Ureter (tissue), 1 donor: ENCODE measurements at regions not wholly inside any gene's neighbourhood (a gene's known extent, or its start where the extent isn't known, plus 50 kb on each side); places are given as distances from the start of the nearest gene placed in this dataset.
"Not testable (repeated sequence)": the region's sequence is repeated elsewhere in the genome, so short reads cannot be mapped to it uniquely, and the experiment has no call there.

Experiments
- DNase-seq: peaks from one replicate; pipeline ENCODE4 v3.0.0-alpha.2; 2020; ENCODE audit warnings: low spot score
- donor health status: DM: yes; HTN: yes; CAD: no.

GRCh38 chr9:30293231-30293630, 2091.2 kb upstream of the ACO1 start:
- no peak for DNase-seq

GRCh38 chr9:30299126-30299780, 2085.2 kb upstream of the ACO1 start:
- DNase-seq: no peak

GRCh38 chr9:30301271-30301963, 2083.0 kb upstream of the ACO1 start:
- no peak for DNase-seq

GRCh38 chr9:30310711-30311110, 2073.7 kb upstream of the ACO1 start:
- DNase-seq: no peak

GRCh38 chr9:30329431-30329830, 2055.0 kb upstream of the ACO1 start:
- DNase-seq: no peak

- no peak for DNase-seq
These were observed 2035.5 kb upstream of the ACO1 start for GRCh38 chr9:30348904-30349303.

- no peak for DNase-seq
These were observed 2034.6 kb upstream of the ACO1 start for GRCh38 chr9:30349526-30350513.

- no peak for DNase-seq
These were observed 2028.2 kb upstream of the ACO1 start for GRCh38 chr9:30356221-30356620.

- no peak for DNase-seq
These were observed 2022.1 kb upstream of the ACO1 start for GRCh38 chr9:30362373-30362772.

GRCh38 chr9:30366140-30366539, 2018.3 kb upstream of the ACO1 start:
- not testable (repeated sequence) for DNase-seq

GRCh38 chr9:30382271-30382670, 2002.2 kb upstream of the ACO1 start:
- DNase-seq: no peak

GRCh38 chr9:30410273-30410672, 1974.2 kb upstream of the ACO1 start:
- no peak for DNase-seq

- DNase-seq: no peak
These were observed 1972.9 kb upstream of the ACO1 start for GRCh38 chr9:30411571-30411970.

- no peak for DNase-seq
These were observed 1925.3 kb upstream of the ACO1 start for GRCh38 chr9:30459156-30459555.

- DNase-seq: no peak
These were observed 1907.6 kb upstream of the ACO1 start for GRCh38 chr9:30476826-30477225.

- no peak for DNase-seq
These were observed 1905.8 kb upstream of the ACO1 start for GRCh38 chr9:30478684-30479083.

GRCh38 chr9:30482499-30482898, 1901.9 kb upstream of the ACO1 start:
- no peak for DNase-seq

- DNase-seq: no peak
These were observed 1899.8 kb upstream of the ACO1 start for GRCh38 chr9:30484690-30485089.

- DNase-seq: no peak
These were observed 1879.9 kb upstream of the ACO1 start for GRCh38 chr9:30504502-30504905.

- no peak for DNase-seq
These were observed 1879.1 kb upstream of the ACO1 start for GRCh38 chr9:30505311-30505710.

- no peak for DNase-seq
These were observed 1877.7 kb upstream of the ACO1 start for GRCh38 chr9:30506749-30507148.

GRCh38 chr9:30507166-30507565, 1877.3 kb upstream of the ACO1 start:
- DNase-seq: no peak
